ENCODE measurements at regions not wholly inside any gene's neighbourhood (a gene's known extent, or its start where the extent isn't known, plus 50 kb on each side); places are given as distances from the start of the nearest gene placed in this dataset.

GRCh38 chr4:14008494-14008893 is 381.0 kb upstream of the BOD1L1 start:
- no peak for DNase-seq (ENCODE audit: low read depth)
- TF ChIP-seq CTCF (IDR thresholded peaks at IDR 0.05; ENCODE audit: insufficient read depth, low read depth, low read length, missing control alignments): no peak
- no peak overlapping the region for H3K4me3 ChIP-seq (ENCODE audit: low read depth, low read length)

- TF ChIP-seq CTCF (IDR thresholded peaks at IDR 0.05; ENCODE audit: insufficient read depth, low read depth, low read length, missing control alignments): no peak
- H3K4me3 ChIP-seq (ENCODE audit: low read depth, low read length): no peak overlapping the region
- DNase-seq (ENCODE audit: low read depth): no peak
Observed at GRCh38 chr4:14018191-14018853, 390.8 kb upstream of the BOD1L1 start.

GRCh38 chr4:14022456-14022855 is 394.9 kb upstream of the BOD1L1 start:
- no peak for TF ChIP-seq CTCF (IDR thresholded peaks at IDR 0.05; ENCODE audit: insufficient read depth, low read depth, low read length, missing control alignments)
- DNase-seq (ENCODE audit: low read depth): no peak
- no peak overlapping the region for H3K4me3 ChIP-seq (ENCODE audit: low read depth, low read length)

GRCh38 chr4:14023036-14023435 is 395.5 kb upstream of the BOD1L1 start:
- H3K4me3 ChIP-seq (ENCODE audit: low read depth, low read length): no peak overlapping the region
- DNase-seq (ENCODE audit: low read depth): no peak
- TF ChIP-seq CTCF (IDR thresholded peaks at IDR 0.05; ENCODE audit: insufficient read depth, low read depth, low read length, missing control alignments): no peak

GRCh38 chr4:14023896-14024295 is 396.4 kb upstream of the BOD1L1 start:
- no peak for TF ChIP-seq CTCF (IDR thresholded peaks at IDR 0.05; ENCODE audit: insufficient read depth, low read depth, low read length, missing control alignments)
- DNase-seq (ENCODE audit: low read depth): no peak
- H3K4me3 ChIP-seq (ENCODE audit: low read depth, low read length): no peak overlapping the region

GRCh38 chr4:14025111-14025510 is 397.6 kb upstream of the BOD1L1 start:
- H3K4me3 ChIP-seq (ENCODE audit: low read depth, low read length): no peak overlapping the region
- no peak for DNase-seq (ENCODE audit: low read depth)
- TF ChIP-seq CTCF (IDR thresholded peaks at IDR 0.05; ENCODE audit: insufficient read depth, low read depth, low read length, missing control alignments): no peak

- TF ChIP-seq CTCF (IDR thresholded peaks at IDR 0.05; ENCODE audit: insufficient read depth, low read depth, low read length, missing control alignments): no peak
- no peak for DNase-seq (ENCODE audit: low read depth)
- H3K4me3 ChIP-seq (ENCODE audit: low read depth, low read length): no peak overlapping the region
Observed at GRCh38 chr4:14025891-14026290, 398.4 kb upstream of the BOD1L1 start.

Data from GM12865 (cell line).